HEK293 (cell line): ENCODE measurements at regions not wholly inside any gene's neighbourhood (a gene's known extent, or its start where the extent isn't known, plus 50 kb on each side); places are given as distances from the start of the nearest gene placed in this dataset.

Source experiments
- BCL11A ChIP-seq: fragments of 450-650 bp; formaldehyde crosslinking; IDR thresholded peaks from 2 replicates; pipeline ENCODE4 v1.5.1; 2016; ENCODE audit warnings: low read depth, missing biosample characterization, missing genetic modification characterization
- SCRT2 ChIP-seq: fragments of 450-650 bp; formaldehyde crosslinking; IDR thresholded peaks from 2 replicates; pipeline ENCODE4 v1.5.1; 2016; ENCODE audit warnings: missing biosample characterization, missing genetic modification characterization
- ZBTB21 ChIP-seq: fragments of 450-650 bp; formaldehyde crosslinking; IDR thresholded peaks from 2 replicates; pipeline ENCODE4 v1.5.1; 2017; ENCODE audit warnings: missing biosample characterization, missing genetic modification characterization
- ZNF324 ChIP-seq: fragments of 450-650 bp; formaldehyde crosslinking; IDR thresholded peaks from 2 replicates; pipeline ENCODE4 v1.5.1; 2016; ENCODE audit warnings: missing biosample characterization, missing genetic modification characterization
- ZNF621 ChIP-seq: fragments of 450-650 bp; formaldehyde crosslinking; IDR thresholded peaks from 2 replicates; pipeline ENCODE4 v1.5.1; 2017; ENCODE audit warnings: missing biosample characterization, missing genetic modification characterization

- TF ChIP-seq BCL11A (tag by site-specific recombination): no peak
- TF ChIP-seq ZBTB21 (tag by site-specific recombination): no peak
- no peak for TF ChIP-seq SCRT2 (tag by site-specific recombination)
- no peak for TF ChIP-seq ZNF324
- no peak for TF ChIP-seq ZNF621
Observed at GRCh38 chr16:82504836-82505235, 121.9 kb upstream of the CDH13 start.
